Progenitor cell of endocrine pancreas (in vitro differentiated cells): ENCODE measurements at regions not wholly inside any gene's neighbourhood (a gene's known extent, or its start where the extent isn't known, plus 50 kb on each side); places are given as distances from the start of the nearest gene placed in this dataset.

Experiments
- DNase-seq: peaks from one replicate; pipeline ENCODE4 v3.0.0; 2021; ENCODE audit warnings: low spot score; ENCODE audit not compliant: unreplicated experiment
- H3K27ac Mint-ChIP-seq: 2 replicates; pipeline ENCODE4 v1.8.0; 2021; ENCODE audit warnings: mild to moderate bottlenecking, moderate library complexity, mixed read lengths
- H3K27me3 Mint-ChIP-seq: 2 replicates; pipeline ENCODE4 v1.8.0; 2021; ENCODE audit warnings: mixed read lengths
- H3K36me3 Mint-ChIP-seq: 2 replicates; pipeline ENCODE4 v1.8.0; 2022; ENCODE audit warnings: mixed read lengths; ENCODE audit not compliant: insufficient read depth
- H3K4me1 Mint-ChIP-seq: 2 replicates; pipeline ENCODE4 v1.8.0; 2021; ENCODE audit warnings: low read depth, mixed read lengths
- H3K4me3 Mint-ChIP-seq: 2 replicates; pipeline ENCODE4 v1.8.0; 2021; ENCODE audit warnings: low read depth, mild to moderate bottlenecking, moderate library complexity, mixed read lengths
- H3K9me3 Mint-ChIP-seq: 2 replicates; pipeline ENCODE4 v1.8.0; 2021; ENCODE audit warnings: low read depth, mixed read lengths
- CTCF ChIP-seq: fragments of 200-600 bp; sonication (generic); IDR thresholded peaks from one replicate; pipeline ENCODE4 v1.5.0; 2021; ENCODE audit warnings: antibody characterized with exemption, mild to moderate bottlenecking; ENCODE audit not compliant: unreplicated experiment

DNA sequence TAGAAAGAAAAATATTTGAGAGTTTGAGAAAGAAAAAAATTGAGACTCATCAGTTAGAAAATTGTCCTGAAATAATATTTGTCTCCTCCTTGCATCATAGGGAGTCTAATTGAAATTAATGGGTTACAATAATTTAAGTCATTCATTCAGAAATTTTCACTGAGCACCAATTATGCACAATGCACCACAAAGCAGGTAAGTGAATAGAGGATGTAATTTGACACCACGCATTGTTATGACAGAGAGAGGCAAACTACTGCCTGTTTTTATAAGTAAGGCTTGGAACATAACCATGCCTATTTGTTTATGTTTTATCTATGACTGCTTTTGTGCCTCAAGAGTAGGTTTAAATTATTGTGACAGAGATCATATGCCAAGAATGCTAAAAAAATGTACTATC lies 537.9 kb upstream of the FAT3 start:
- Mint-ChIP-seq H3K27ac (no peak overlapping the region), H3K36me3 (no peaks in the 10 kb centered on the region), H3K27me3 (no peaks in the 10 kb centered on the region), H3K9me3 (no peaks in the 10 kb centered on the region), H3K4me3 (no peak overlapping the region), H3K4me1 (no peaks in the 10 kb centered on the region)
- DNase-seq: no peak
- TF ChIP-seq CTCF: no peak

DNA sequence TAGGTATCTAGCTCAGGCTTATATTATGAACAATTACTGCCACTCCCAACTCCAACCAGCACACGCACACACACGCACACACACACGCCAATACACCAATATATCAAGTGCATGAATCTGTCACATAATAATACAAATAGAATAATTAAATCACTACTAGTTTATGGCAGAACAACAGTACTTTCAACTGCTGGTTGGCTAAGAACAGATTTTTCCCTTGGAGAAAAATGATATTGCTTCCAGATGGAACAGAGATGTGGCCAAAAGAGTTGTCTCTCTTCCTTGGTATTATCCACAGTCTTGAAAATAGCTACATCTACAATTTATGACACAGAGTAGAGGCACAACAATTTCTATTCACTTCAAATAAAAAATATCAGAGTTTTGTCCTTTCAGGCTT lies 538.3 kb upstream of the FAT3 start:
- H3K27me3 Mint-ChIP-seq: no peaks in the 10 kb centered on the region
- no peak overlapping the region for H3K4me3 Mint-ChIP-seq
- no peaks in the 10 kb centered on the region for H3K9me3 Mint-ChIP-seq
- H3K4me1 Mint-ChIP-seq: no peaks in the 10 kb centered on the region
- H3K36me3 Mint-ChIP-seq: no peaks in the 10 kb centered on the region
- no peak overlapping the region for H3K27ac Mint-ChIP-seq
- no peak for TF ChIP-seq CTCF
- no peak for DNase-seq

DNA sequence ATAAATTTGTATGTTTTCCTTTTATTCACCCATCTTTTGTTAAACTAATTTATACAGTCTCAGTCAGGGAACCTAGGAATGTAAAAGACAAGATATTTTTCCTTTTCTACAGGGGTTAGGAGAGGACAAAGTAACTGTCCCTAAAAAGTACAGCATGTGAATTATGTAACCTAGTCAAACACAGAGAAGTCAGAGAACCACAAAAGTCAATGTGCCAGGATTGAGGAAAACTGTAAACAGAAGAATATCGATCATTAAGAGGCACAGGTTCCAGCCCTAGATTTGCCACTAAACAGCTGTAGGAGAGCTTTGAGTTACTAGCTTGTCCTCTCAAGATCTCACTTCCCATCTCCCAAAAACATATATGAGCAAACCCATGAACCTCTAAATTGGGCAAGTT lies 550.9 kb upstream of the FAT3 start:
- H3K27ac Mint-ChIP-seq: no peak overlapping the region
- DNase-seq: no peak
- no peaks in the 10 kb centered on the region for H3K4me1 Mint-ChIP-seq
- H3K36me3 Mint-ChIP-seq: no peaks in the 10 kb centered on the region
- TF ChIP-seq CTCF: no peak
- no peak overlapping the region for H3K4me3 Mint-ChIP-seq
- H3K27me3 Mint-ChIP-seq: no peaks in the 10 kb centered on the region
- H3K9me3 Mint-ChIP-seq: peaks cover 16% of the 10 kb centered on the region

GRCh38 chr11:91664521-91664920 lies 560.1 kb upstream of the FAT3 start:
- no peak for TF ChIP-seq CTCF
- Mint-ChIP-seq H3K4me1 (peaks cover 9% of the 10 kb centered on the region), H3K27me3 (no peaks in the 10 kb centered on the region), H3K9me3 (peaks cover 2% of the 10 kb centered on the region), H3K36me3 (no peaks in the 10 kb centered on the region), H3K27ac (no peak overlapping the region), H3K4me3 (no peak overlapping the region)
- DNase-seq: no peak

GRCh38 chr11:91660036-91660435 lies 564.6 kb upstream of the FAT3 start:
- Mint-ChIP-seq H3K27me3 (no peaks in the 10 kb centered on the region), H3K4me1 (peaks cover 9% of the 10 kb centered on the region), H3K9me3 (no peaks in the 10 kb centered on the region), H3K4me3 (no peak overlapping the region), H3K36me3 (no peaks in the 10 kb centered on the region), H3K27ac (no peak overlapping the region)
- TF ChIP-seq CTCF: no peak
- DNase-seq: no peak

DNA sequence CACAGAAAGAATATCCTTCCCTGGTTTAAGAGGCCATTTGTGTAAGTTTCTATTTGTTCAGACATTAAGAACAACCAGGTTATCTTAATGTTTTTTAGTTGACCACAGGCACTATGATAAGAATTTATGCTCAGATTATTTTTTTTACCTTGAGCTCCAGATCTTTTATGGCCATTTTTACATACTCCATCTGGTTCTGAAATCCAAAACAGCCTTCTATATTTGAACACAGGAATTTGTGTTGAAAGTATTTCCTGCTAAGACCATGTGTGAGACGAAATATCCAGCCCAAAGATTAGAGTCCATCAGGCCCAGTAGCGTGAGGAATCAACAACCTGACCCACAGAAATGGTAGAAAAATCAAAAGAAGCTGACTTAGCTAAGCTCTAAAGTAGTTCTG lies 569.9 kb upstream of the FAT3 start:
- H3K36me3 Mint-ChIP-seq: no peaks in the 10 kb centered on the region
- no peaks in the 10 kb centered on the region for H3K9me3 Mint-ChIP-seq
- H3K27me3 Mint-ChIP-seq: no peaks in the 10 kb centered on the region
- TF ChIP-seq CTCF: no peak
- no peak overlapping the region for H3K27ac Mint-ChIP-seq
- H3K4me3 Mint-ChIP-seq: no peak overlapping the region
- DNase-seq: no peak
- H3K4me1 Mint-ChIP-seq: no peaks in the 10 kb centered on the region
